HG03066 (cell line): ENCODE measurements at regions not wholly inside any gene's neighbourhood (a gene's known extent, or its start where the extent isn't known, plus 50 kb on each side); places are given as distances from the start of the nearest gene placed in this dataset.

Experiments
- ATAC-seq: cut with Tn5 transposase; IDR thresholded peaks from one replicate; pipeline ENCODE4 v1.9.1; 2021; ENCODE audit warnings: low read depth; ENCODE audit not compliant: unreplicated experiment

DNA sequence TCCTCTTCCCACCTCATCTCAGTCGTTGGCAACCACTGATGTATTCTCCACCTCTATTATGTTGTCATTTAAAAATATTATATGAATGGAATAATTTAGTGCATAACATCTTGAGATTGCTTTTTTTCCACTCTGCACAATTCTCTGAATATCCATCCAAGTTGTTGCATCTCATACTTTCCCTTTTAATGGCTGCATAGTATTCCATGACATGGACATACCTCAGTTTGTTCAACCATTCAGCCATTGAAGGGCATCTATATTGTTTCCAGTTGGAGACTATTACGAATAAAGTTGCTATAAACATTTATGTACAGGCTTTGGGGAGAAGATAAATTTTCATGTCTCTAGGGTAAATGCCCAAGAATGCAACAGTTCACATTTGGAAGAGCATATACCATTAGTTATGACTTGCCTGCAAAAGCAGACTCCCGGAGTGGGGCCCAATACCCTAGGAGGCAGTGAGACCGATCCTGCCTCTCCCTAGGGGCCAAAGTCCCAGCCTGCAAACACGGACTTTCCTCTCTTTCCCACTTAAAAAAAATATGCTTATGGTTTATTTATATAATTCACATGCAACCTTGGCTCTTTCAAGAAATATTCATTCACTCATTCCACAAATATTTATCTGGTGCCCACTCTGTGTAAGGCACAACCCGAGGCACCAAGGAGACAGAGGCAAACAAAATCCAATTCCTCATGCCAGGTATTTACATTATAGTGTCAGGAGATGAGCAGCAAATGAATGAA, 227.0 kb upstream of the PMEPA1 start:
- no peak for ATAC-seq

DNA sequence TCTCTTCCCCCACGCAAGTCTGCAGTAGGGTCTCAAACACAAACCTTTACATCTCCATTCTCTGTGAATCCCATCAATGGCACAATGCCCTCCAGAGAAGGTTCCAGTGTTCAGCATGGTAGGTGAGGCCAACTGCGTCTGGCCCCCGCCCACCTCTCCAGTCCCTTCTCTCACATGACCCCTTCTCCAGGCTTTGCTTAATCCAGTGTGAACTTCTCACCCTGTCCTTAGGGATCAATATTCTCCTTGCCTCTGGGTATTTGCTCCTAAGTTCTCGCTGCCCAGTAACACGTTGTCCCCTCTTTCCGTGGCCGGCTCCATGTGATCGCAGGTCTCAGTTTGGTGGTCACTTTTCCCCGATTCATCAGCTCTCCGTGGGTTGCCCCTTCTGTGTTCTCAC, 225.1 kb upstream of the PMEPA1 start:
- ATAC-seq = no peak

DNA sequence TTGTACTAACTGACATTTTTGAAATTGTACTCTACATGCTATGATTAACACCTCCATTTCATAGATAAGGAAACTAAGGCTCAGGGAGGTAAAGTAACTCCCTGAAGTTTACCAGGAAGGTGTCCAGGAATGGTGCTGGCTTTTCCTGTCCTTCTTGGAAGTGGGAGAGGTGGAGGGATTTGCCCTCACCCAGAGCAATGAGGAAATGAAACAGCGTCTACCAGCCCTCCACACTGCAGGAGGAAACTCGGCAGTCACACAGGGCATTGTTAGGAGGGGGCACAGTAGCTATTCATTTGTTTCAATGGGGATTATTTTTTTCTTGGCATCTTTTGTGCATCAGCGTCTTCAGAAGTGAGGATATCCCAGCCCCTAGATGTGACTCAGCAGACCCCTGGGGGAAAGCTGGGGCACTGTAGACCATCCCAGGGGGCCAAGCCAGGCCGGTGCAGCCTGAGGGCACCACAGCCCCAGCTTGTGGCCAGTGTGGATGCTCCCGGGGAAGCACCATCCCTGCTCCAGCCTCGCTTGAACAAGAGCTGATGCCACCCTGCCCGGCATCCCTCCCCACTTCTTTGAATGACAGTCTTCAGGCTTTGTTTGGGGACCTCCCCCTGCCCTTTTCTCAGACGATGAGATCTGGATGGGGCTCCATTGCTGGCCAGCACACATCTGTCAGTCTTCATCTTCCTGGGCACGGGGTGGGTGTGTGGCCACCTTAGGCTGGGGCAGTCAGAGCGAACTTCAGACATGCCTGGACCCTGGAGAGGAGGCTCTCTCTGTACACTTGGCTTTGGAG, 224.4 kb upstream of the PMEPA1 start:
- no peak for ATAC-seq

DNA sequence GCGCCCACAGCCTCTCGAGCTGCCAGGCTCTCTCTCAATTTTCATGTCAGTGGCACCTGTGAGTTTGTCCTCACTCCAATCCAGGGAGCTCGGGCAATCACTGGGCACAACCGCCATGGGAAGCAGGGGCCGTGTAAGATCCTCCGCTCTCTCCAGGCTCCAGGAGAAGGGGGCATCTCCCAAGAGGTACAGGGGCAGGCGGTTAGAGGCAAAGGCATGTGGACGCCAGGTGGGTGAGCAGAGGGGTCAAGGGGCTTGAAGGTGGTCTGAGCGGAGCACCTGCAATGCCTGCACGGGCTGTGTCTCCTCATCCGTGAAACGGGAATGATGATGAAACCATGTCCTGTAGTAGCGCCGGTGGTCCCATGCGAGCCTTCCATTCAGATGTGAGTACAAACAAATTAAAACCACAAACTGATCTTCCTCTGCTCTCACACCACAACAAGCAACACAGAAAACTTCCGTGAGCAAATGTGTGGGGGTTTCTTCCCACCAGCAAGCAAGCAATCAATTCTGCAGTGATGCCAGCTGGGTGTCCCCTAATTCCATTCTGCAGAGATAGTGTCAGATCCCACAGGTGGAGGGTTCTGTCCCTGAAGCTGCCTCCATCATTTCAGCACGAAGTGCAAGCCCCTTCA, 222.5 kb upstream of the PMEPA1 start:
- no peak for ATAC-seq

DNA sequence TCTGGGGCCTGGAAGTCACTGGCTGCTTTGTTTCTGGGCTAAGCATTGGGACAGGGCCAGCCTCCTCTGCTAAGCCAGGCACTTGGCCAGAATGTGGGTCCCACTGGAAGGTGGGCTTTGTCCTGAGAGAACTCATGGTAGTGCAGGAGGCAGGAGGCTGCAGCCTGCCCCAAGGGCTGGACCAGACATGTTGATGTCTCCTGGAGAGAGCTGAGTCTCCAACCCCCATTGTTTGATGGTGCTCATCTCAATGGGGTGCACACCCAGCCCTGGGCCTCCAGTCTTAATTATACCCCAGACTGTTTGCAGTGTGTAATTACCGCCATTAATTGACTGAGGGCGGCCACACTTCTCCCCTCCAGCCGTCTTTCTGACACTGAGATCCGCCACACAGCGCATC, 220.5 kb upstream of the PMEPA1 start:
- no peak for ATAC-seq

DNA sequence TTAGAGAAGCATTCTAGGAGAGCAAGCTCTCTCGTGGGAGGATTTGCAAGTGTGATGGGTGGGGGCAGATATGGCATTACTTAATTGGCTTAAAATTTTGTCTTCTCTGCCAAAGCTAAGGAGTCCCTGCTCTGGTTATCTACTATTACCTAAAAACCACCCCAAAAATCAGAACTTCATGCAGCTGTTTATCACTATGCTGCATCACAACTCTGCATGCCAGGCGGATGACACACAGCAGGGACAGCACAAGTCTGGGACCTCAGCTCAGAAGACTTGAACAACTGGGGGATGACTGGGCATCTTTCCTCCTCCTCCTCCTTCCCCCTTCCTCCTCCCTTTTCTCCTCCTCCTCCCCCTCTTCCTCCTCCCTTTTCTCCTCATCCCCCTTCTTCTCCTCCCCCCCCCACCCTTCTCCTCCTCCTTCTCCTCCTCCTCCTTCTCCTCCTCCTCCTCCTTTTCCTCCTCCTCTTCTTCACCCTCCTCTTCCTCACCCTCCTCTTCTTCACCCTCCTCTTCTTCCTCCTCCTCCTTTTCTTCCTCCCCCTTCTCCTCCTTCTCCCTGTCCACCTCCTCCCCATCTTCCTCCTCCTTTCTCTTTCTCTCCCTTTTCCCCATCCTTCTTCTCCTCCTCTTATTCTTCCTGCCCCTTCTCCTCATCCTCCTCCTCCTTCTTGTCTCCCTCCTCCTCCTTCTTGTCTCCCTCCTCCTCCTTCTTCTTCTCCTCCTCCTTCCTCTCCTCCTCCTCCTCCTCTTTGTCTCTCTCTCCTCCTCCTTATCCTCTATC, 218.6 kb upstream of the PMEPA1 start:
- ATAC-seq = no peak

DNA sequence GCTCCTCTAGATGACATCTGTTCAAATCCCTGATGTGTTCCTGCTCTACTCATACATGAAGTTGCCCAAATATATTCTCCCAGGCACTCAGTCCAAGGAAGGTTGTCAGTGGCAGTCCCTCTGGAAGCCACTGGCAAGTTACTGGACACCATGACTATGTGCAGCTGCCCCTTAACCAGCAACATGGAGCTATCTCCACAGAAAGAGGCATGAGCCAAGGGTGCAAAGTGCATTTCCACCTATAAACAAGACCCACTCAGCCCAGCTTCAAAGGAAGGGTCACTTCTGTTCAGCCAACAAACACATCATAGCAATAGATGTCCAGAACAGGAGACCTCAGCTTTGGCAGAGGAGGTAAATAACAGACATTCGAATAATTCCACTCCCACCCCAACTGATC, 217.6 kb upstream of the PMEPA1 start:
- no peak for ATAC-seq

DNA sequence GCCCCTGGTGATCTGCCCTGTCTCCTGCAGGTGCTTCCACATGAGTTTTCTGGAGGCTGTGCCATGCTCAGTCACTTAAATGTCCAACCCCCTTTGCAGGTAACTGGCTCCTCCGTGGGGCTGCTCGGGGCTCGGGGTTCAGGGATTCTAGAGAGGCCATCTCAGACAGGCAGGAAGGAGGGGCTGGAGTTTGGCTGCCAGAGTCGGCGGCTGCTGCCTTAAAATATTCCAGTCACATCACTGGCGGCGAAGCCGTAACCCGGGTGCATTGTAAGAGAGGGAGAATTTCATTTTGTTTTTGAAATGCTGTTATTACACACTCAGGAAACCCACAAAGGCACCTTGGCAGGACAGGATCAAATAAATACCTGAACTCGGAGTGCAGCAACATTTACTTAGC, 212.9 kb upstream of the PMEPA1 start:
- no peak for ATAC-seq

DNA sequence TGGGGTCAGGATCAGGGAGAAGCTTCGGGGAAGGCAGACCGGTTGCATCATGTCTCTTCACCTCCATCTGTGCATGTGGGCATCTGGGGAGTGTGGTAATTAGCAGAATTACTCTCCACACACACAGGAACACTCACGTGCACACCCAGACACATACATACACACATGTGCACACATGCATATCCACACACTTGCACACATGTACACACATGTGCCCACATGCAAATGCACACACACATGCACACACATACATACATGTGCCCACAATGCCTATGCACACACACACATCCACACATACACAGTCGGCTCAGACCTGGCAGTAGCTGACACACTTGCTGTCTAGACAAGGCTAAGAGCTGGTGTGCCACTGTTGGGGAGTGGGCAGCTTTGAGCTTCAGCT, 212.3 kb upstream of the PMEPA1 start:
- no peak for ATAC-seq

DNA sequence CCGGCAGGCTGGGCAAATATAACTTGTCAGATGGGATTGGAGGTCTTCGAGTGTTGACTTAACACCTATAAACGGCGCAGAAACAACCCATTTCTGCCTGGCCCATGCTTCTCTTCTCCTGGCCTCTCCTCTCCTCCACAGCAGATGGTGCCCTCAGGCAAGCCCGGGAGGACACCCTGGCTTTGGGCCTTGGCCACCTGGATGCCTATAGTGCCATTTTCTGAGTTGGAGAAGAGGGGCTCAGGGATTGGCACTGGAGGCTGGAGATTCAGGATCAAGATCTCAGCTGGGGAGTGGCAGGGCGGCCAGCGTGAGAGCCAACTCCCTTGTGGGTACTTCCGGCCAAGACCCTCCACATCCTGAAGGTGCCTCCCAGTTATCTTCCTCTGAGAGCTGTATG, 211.9 kb upstream of the PMEPA1 start:
- ATAC-seq = no peak

DNA sequence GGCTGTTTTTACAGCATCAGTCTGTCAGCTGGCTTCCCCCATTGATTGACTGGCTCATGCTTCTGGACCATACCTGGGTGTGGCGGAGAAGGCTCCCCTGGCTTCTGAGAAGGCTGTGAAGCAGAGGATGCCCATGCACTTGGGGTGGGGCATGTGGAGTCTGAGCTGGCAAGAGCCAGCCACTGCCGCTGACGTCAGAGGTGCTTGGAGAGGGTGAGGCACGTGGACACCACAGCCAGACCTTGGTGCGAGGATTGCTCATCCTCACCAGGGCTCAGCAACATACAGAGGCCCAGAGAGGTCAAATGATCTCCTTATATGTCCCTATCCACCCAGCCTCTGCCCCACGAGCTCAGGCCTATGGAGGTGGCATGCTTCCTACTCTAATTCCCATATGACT, 211.2 kb upstream of the PMEPA1 start:
- ATAC-seq = no peak

DNA sequence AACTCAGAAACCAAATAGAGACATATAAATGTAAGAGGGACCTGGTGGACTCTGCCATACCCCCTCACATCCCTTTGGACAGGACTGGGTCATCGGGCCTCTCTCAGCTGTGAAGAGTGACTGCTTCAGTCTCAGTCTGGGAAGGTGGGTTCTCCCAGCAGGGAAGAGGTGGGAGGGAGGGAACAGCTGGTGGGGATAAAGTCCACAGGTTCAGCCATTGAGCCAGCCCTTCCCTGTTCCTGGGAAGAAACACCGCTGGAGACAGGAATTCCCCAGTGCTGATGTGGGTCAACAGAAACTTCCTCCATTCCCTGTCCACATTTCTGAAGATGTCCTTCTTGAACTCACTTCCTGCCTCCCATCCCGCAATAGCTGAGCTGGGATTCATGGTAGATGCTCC, 209.2 kb upstream of the PMEPA1 start:
- ATAC-seq = no peak

DNA sequence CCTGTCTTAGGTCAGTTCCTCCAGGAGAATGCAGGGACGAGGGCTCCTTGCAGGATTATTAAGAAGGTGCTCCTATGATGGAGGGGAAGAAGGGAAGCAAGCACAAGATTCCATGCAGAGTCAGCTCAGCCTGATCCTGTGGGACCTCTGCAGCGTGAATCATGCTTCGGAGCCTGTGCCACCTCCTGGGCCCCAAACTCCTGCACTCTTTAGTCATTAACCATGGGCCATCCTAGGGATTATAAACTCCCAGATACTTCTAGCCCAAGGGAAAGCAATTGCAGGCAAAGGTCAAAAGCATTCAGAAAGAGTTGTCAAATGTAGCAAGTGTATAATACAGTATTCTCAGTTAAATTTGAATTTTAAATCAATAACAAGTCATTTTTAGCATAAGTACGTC, 208.7 kb upstream of the PMEPA1 start:
- ATAC-seq = no peak

DNA sequence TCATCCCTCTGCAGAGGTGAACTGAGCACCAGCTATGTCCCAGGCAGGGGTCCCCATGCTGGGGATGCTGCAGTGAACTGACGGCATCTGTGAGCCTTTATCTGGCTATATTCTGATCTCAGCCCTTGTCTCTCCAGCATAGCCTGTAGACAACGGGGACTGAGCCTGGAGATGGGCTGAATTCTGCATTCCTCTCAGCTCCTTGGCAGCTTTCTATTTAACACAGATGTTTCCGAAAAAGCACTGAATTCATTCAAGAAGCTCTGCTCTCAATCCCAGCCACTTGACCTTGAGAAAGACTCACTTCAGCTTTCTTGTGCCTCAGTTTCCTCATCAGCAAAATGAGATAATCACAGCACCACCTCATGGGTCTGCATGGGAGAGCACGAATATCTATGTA, 204.4 kb upstream of the PMEPA1 start:
- ATAC-seq = no peak

DNA sequence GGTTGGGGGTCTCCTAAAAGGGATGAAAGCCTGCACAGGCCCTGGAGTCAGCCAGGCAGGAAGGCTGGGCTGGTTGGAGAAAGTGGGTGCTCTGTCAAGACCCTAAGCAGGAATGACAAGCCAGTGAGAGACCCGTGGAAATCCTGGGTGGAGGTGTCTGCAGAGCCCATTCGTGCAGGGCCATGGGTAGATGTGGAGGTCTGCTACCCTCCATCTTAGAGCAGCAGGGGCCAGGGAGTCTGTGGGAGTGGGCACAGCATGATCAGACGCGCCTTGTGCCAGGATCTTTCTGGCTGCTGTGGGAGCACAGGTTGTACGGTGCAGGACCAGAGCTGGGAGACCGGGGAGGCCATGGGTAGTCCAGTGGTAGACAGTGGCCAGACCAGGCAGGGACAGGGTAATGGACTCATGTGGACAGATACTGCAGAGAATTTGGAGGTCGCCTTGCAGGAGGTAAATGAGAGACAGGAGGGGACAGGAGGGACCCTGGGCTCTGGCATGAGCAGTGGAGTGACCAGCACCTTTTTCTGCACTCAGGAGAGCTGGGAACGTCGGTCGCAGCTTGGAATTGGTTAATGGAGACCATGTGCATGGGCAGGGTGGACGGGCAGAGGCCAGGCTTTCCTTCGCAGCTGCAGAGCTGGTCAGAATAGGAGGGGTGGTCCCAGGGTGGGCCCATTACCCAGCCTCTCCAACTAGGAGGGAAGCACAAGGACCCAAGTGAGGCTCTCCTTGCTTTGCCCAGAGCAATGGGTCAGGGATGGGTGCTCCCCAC, 203.5 kb upstream of the PMEPA1 start:
- ATAC-seq = no peak

DNA sequence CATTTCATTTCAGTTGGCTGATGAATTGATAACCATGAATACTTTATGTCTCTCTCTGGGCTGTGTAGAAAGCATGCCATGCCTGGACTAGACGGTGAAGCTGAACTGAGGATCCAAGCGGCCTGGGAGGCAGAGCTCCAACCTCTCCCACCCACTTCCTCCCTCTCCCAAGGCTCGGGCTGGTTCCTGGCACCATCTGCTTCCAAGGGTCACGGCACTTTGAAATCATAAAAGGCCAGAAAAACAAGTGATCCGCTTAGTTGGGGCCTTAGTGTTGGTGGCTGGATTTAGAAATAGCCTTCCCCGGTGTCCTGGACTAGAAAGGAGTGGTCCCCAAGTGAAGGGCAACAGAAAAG, 202.4 kb upstream of the PMEPA1 start:
- no peak for ATAC-seq

DNA sequence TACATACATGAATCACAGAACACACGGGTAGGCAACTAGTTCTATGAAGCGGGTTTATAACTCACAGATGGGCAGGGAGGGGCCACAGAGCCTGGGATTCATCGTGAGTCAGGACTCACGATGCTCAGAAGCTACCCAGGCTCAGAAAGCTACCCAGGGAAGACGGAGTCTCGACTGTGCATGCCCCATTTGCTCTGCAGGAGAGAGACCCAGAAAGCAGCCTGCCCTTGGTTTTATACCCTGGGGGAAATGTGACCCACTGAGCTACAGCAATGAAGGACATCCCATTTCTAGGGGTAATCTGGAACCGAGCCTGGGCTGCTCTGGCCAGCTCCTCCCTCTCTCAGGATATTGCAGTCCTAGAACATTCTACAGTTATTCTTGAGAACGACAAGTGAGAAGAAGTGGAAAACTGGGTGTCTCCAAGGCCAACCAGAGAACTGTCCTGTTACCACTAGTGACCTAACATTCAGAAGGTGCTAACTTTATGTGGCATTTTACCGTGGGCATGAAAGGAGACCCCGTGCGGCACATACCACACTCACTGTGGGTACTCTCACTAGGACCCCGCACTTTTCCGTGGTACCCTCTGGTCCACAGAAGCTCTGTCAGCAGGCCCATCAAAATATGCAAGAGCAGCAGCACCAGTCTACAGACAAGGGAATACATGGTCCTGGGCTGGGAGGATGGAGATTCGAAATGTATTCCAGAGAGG, 201.9 kb upstream of the PMEPA1 start:
- no peak for ATAC-seq

DNA sequence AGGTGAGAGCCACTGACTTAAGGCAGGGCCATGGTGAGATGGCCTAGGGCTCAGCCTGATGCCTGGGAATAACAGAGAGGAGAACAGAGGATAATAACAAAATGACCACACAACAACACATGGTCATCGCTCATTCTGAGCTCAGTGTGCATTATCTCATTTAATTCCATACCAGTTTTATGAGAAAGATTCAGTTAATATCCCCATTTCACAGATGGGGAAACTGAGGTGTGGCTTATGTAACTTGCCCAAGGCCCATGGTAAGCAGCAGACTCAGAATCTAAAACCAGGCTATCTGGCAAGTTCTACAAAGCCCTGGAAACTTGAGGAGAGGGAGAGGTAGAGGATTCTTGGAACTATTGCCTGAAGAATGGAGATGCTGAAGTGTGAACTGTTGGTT, 200.9 kb upstream of the PMEPA1 start:
- no peak for ATAC-seq

DNA sequence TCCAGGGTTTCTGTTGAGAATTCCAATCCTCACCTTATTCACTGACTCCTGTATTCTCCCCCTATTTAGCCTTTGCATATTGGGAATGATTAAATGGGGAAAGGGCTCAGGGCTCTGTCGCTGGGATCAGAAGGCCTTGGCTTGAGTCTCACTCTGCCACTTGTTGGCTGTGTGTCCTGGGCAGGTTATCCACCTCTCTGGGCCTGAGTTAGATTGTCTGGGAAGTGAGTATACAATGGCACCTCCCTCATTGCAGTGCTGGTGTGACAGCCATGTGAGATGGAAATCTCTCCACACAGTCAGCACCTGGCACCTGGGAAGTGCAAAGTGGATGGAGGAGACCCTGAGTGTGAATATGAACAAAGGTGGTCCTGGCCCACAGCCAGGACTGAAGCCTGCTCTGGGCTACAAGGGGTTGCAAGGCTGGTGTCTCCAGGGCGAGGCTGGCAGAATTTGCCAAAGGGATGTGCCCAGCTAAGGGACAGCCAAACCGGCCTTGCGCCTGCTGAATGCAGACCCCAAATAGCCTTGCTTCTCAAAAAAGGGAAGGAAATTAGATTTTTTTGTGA, 200.0 kb upstream of the PMEPA1 start:
- no peak for ATAC-seq
